Breast epithelium (tissue), 4 donors: ENCODE measurements at regions not wholly inside any gene's neighbourhood (a gene's known extent, or its start where the extent isn't known, plus 50 kb on each side); places are given as distances from the start of the nearest gene placed in this dataset.

ENCODE experiments used
- DNase-seq, 2 donors: peaks; one replicate each; pipeline ENCODE4 v3.0.0-alpha.2; 2019; ENCODE audit warnings: low spot score in 2 of 2
- H3K27ac ChIP-seq, 2 donors: fragments of 200-600 bp; sonication (generic) in 1 of 2; one replicate each; pipeline ENCODE4 v1.5.1; 2016 to 2019; ENCODE audit warnings: mild to moderate bottlenecking in 1 of 2
- H3K27me3 ChIP-seq, 2 donors: fragments of 200-600 bp; sonication (generic) in 1 of 2; one replicate each; pipeline versions ENCODE4 v1.5.1 to v1.6.0; 2017 to 2019; ENCODE audit warnings: control low read depth in 1 of 2, mild to moderate bottlenecking in 1 of 2
- H3K36me3 ChIP-seq: fragments of 200-600 bp; one replicate; pipeline ENCODE4 v1.5.1; 2019
- H3K4me1 ChIP-seq, 2 donors: fragments of 200-600 bp; sonication (generic); one replicate each; pipeline ENCODE4 v1.5.1; 2016 to 2019; ENCODE audit warnings: control low read depth in 1 of 2
- H3K4me3 ChIP-seq, 3 donors: fragments of 200-600 bp; sonication (generic); 1 replicate in 2 of 3; 2 replicates in 1 of 3; pipeline ENCODE4 v1.5.1; 2016 to 2019; ENCODE audit warnings: mild to moderate bottlenecking in 3 of 3, moderate library complexity in 2 of 3
- H3K9me3 ChIP-seq, 2 donors: fragments of 200-600 bp; sonication (generic) in 1 of 2; one replicate each; pipeline ENCODE4 v1.5.1; 2016 to 2019; ENCODE audit warnings: control low read depth in 1 of 2
- POLR2A ChIP-seq: fragments of 450-650 bp; IDR thresholded peaks from one replicate; pipeline ENCODE4 v1.6.1; 2016; ENCODE audit warnings: antibody characterized with exemption, mild to moderate bottlenecking, moderate library complexity
- POLR2AphosphoS5 ChIP-seq, 3 donors: sonication (generic); formaldehyde crosslinking; IDR thresholded peaks; one replicate each; pipeline ENCODE4 v1.6.1; 2017; ENCODE audit warnings: antibody characterized with exemption in 3 of 3
- intact Hi-C: fragments of 100-400 bp; cut with DNase I; formaldehyde crosslinking; loops from one replicate; pipeline ENCODE4 v1.15.1; 2023; ENCODE audit warnings: low total_unique reads
- TF ChIP-seq, protein P1 (sequence below), 3 donors: fragments of 450-650 bp; IDR thresholded peaks; one replicate each; pipeline ENCODE4 v1.5.1; 2016 to 2017; ENCODE audit warnings: antibody characterized with exemption in 3 of 3, mild to moderate bottlenecking in 3 of 3, moderate library complexity in 3 of 3

DNA sequence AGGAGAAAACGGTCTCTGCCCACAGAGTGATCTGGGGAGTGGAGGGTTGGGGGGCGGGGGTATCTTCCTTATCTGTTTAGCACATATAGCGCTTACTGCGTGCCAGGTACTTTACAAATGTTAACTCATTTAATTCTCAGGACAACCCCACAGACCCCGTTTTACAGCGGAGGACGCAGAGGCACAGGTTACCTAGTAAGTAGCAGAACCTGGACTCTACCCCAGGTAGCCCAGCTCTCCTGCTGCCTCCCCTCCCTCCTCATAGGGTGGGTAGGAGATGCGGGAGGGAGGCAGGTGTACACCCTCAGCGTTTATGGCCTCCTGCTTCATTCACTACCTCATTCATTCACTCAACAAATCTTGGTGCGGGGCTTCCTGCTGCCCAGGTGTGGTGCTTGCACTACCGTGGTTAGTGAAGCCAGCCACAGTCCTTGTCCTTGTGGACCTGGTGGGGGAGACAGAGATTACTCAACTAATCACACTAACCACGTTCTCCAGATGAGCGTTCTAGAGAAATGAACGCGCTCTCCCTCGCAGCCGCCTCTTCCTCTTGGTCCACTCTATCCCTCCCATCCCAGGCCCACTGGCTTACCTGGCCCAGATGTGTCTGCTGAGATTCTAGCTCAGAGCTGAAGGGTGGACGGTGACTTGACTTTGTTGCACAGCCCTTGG is 102.0 kb downstream of the IER5 start:
- no peak for TF ChIP-seq POLR2A
- TF ChIP-seq, protein P1, sequence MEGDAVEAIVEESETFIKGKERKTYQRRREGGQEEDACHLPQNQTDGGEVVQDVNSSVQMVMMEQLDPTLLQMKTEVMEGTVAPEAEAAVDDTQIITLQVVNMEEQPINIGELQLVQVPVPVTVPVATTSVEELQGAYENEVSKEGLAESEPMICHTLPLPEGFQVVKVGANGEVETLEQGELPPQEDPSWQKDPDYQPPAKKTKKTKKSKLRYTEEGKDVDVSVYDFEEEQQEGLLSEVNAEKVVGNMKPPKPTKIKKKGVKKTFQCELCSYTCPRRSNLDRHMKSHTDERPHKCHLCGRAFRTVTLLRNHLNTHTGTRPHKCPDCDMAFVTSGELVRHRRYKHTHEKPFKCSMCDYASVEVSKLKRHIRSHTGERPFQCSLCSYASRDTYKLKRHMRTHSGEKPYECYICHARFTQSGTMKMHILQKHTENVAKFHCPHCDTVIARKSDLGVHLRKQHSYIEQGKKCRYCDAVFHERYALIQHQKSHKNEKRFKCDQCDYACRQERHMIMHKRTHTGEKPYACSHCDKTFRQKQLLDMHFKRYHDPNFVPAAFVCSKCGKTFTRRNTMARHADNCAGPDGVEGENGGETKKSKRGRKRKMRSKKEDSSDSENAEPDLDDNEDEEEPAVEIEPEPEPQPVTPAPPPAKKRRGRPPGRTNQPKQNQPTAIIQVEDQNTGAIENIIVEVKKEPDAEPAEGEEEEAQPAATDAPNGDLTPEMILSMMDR (IDR thresholded peaks at IDR 0.05) = no peak
- no peak for TF ChIP-seq POLR2AphosphoS5 (IDR thresholded peaks at IDR 0.05)
- Histone ChIP-seq H3K27me3 (peaks cover 0 to 5% of the 10 kb centered on the region in 2 donors), H3K4me1 (no peaks in the 10 kb centered on the region), H3K9me3 (no peaks in the 10 kb centered on the region), H3K27ac (no peak overlapping the region), H3K4me3 (peak overlapping the region in 2 of 3 donors; percentile 34 to 57), H3K36me3 (no peaks in the 10 kb centered on the region)
- no peak for DNase-seq
- intact Hi-C loops = loop anchor here (5.0 kb wide), 1 partner anchor 232 kb away; no protein-coding TSS in a partner anchor

DNA sequence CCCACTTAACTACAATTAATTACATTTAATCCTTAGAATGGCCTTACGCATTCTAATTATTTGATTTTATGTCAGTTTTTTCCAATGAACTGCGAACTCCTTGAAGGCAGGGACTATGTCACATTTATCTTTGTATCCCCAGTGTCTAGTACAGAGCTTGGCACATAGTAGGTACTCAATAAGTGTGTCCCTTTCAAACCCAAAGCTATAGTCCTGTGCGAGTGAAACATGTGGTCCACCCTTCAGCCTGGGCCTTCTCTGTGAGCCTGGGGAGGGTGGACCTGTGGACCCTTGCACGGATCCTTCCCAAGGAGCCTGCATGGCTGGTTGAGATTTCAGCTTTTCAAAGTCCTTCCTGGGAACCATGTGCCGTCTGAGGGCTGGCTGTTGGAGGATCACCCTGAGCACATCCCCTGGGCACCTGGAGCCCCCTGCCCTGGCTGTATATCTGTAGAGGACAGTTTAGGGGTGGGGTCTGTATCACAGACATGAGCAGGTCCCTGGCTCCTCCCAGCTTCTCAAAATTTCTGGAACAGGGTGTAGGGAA is 103.1 kb downstream of the IER5 start:
- Histone ChIP-seq H3K27ac (no peak overlapping the region), H3K36me3 (no peaks in the 10 kb centered on the region), H3K27me3 (peaks cover 0 to 5% of the 10 kb centered on the region in 2 donors), H3K4me1 (no peaks in the 10 kb centered on the region), H3K4me3 (no peak overlapping the region), H3K9me3 (no peaks in the 10 kb centered on the region)
- DNase-seq = no peak
- intact Hi-C loops = loop anchor here (5.0 kb wide), 1 partner anchor 231 kb away; no protein-coding TSS in a partner anchor
- TF ChIP-seq POLR2AphosphoS5 (IDR thresholded peaks at IDR 0.05) = no peak
- no peak for TF ChIP-seq POLR2A

DNA sequence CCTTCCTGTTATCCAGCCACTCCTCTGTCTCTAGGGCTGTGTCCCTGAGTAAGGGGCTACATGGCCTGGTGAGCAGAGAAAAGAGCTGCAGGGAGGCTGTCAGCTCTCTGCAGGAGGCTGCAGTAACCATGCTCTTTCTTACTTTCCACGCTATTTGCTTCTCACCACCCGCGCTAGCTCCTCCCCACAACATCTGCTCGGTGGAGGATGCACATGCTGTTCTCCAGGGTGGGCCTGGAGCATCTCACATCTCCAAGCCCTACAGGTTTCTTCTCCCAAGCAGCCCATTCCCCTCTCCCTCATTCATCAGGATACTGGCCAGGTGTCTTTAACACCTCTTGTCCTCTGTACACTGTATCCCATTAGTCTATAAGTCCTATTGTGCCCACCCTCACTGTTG is 103.8 kb downstream of the IER5 start:
- no peak overlapping the region for H3K4me3 ChIP-seq
- no peak overlapping the region for H3K27ac ChIP-seq
- no peak for DNase-seq
- H3K4me1 ChIP-seq = no peaks in the 10 kb centered on the region
- TF ChIP-seq POLR2A (no peak), POLR2AphosphoS5 (IDR thresholded peaks at IDR 0.05) (no peak)
- TF ChIP-seq, protein P1 (IDR thresholded peaks at IDR 0.05) = no peak
- no peaks in the 10 kb centered on the region for H3K9me3 ChIP-seq
- intact Hi-C loops = loop anchor here (5.0 kb wide), 1 partner anchor 230 kb away; no protein-coding TSS in a partner anchor
- H3K36me3 ChIP-seq = no peaks in the 10 kb centered on the region
- H3K27me3 ChIP-seq = peaks cover 0 to 1% of the 10 kb centered on the region in 2 donors

DNA sequence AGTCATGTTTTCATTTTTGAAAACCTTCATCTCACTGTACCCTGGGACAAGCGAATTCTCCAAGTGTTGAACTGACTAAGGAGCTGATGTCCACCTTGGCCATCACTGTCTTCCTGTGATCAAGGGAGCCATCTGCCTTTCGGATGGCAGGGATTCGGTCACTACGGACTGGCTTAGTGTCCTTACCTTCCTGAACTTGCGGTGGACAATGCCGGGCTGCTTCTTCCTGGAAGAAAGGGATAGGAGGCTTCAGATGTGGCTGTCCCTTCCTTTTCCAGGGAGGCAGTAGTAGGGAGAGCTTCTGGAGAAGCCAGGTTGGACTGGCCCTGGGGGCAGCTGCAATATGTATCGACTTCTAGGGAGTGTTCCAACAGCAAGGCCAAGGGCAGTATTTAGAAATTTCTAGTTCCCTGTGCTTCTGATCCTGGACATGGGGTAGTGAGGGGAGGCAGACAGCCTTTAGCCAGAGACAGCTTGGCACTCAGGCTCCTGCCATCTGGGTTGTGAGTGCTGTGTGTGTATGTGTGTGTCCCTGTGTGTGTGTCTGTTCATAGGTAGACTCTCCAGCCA is 114.6 kb downstream of the IER5 start:
- intact Hi-C loops = no loop called here
- no peak for DNase-seq
- TF ChIP-seq POLR2A (no peak), POLR2AphosphoS5 (IDR thresholded peaks at IDR 0.05) (no peak)
- TF ChIP-seq, protein P1 (IDR thresholded peaks at IDR 0.05) = no peak
- Histone ChIP-seq H3K27ac (no peak overlapping the region), H3K9me3 (no peaks in the 10 kb centered on the region), H3K4me1 (no peaks in the 10 kb centered on the region), H3K27me3 (no peaks in the 10 kb centered on the region), H3K4me3 (no peak overlapping the region), H3K36me3 (no peaks in the 10 kb centered on the region)

DNA sequence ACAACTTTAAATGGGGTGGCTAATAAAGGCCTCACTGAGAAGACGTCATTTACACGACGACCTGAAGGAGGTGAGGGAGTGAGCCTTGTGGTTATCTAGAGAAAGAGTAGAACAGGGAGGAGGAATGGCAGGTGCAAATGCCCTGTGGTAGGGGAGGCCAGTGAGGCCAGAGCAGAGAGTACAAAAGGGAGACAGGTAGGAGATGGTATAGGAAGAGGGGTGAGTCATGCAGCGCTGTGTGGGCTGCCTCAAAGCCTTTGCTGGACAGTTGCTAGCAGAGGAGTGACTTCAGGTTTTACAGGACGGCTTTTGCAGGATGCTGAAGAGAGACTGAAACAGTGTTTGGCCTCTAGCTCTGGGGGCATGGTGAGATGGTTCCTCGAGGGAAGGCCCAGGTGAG is 116.0 kb downstream of the IER5 start:
- H3K9me3 ChIP-seq = no peaks in the 10 kb centered on the region
- TF ChIP-seq POLR2A = no peak
- TF ChIP-seq, protein P1 (IDR thresholded peaks at IDR 0.05) = no peak
- no peak for TF ChIP-seq POLR2AphosphoS5 (IDR thresholded peaks at IDR 0.05)
- no peaks in the 10 kb centered on the region for H3K27me3 ChIP-seq
- H3K36me3 ChIP-seq = no peaks in the 10 kb centered on the region
- H3K4me3 ChIP-seq = no peak overlapping the region
- no peak for DNase-seq
- no peak overlapping the region for H3K27ac ChIP-seq
- intact Hi-C loops = no loop called here
- H3K4me1 ChIP-seq = no peaks in the 10 kb centered on the region
